ENCODE measurements at regions not wholly inside any gene's neighbourhood (a gene's known extent, or its start where the extent isn't known, plus 50 kb on each side); places are given as distances from the start of the nearest gene placed in this dataset.

DNA sequence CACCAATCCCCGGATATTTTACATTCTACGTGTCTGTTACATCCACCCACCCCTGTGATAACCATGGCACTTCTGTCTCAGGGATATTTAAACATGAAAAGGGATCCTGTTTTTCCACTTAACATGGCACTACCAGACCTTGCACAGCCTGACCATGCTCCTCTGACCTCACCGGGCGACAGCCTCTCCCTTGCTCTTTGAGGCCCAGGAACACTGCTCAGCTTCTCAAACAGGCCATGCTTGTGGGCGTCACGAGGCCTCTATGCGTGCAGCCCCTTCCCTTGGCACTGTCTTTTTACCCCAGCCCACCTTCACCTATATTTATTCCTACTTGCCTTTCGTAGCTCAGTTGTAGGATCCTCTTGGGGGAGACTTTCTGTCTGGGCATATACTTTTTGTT lies 385.6 kb downstream of the UQCRFS1 start:
- no peak for DNase-seq
- ATAC-seq (ENCODE audit: low read depth), result no peak
- Mint-ChIP-seq H3K4me1 (no peaks in the 10 kb centered on the region), H3K36me3 (ENCODE audit: low read depth) (no peaks in the 10 kb centered on the region), H3K4me3 (no peak overlapping the region), H3K27me3 (no peaks in the 10 kb centered on the region), H3K9me3 (peaks cover 4% of the 10 kb centered on the region), H3K27ac (no peak overlapping the region)
- CTCF ChIA-PET, result no interaction called here
- TF ChIP-seq, protein P1, sequence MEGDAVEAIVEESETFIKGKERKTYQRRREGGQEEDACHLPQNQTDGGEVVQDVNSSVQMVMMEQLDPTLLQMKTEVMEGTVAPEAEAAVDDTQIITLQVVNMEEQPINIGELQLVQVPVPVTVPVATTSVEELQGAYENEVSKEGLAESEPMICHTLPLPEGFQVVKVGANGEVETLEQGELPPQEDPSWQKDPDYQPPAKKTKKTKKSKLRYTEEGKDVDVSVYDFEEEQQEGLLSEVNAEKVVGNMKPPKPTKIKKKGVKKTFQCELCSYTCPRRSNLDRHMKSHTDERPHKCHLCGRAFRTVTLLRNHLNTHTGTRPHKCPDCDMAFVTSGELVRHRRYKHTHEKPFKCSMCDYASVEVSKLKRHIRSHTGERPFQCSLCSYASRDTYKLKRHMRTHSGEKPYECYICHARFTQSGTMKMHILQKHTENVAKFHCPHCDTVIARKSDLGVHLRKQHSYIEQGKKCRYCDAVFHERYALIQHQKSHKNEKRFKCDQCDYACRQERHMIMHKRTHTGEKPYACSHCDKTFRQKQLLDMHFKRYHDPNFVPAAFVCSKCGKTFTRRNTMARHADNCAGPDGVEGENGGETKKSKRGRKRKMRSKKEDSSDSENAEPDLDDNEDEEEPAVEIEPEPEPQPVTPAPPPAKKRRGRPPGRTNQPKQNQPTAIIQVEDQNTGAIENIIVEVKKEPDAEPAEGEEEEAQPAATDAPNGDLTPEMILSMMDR (IDR thresholded peaks at IDR 0.05), result no peak
- intact Hi-C loops (cut with micrococcal nuclease), result no loop called here
- POLR2A ChIA-PET, result no interaction called here

DNA sequence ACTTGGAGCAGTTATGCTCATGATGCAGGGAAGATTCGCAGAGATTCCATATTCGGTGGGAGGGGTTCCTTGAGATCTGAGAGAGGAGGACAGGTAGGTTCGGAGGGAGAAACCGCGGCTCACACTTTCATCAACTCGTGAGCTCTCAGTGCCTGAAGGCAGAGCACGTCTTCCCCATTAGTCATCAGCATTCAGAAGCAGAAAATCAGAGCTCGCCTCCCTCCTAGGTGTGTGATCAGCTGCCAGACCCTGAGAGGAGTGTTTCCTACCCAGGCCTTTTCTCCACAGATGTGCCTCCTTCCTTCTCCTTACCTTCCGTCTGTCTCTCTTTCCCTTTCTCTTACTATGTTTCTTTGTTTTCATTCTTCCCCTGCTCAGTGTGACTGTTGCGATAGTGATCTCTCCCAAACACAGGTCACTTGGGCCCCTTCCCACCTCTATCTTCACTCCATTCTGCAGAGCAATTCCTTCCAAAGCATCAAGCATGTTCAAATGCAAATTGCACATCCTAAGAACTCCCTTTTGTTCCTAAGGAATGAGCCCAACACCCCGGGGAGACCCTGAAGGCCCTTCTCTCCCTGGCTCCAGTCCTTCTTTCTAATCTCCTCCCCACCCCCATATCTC lies 389.5 kb downstream of the UQCRFS1 start:
- no peaks in the 10 kb centered on the region for H3K4me1 Mint-ChIP-seq
- intact Hi-C loops (cut with micrococcal nuclease), result no loop called here
- H3K27me3 Mint-ChIP-seq, result no peaks in the 10 kb centered on the region

DNA sequence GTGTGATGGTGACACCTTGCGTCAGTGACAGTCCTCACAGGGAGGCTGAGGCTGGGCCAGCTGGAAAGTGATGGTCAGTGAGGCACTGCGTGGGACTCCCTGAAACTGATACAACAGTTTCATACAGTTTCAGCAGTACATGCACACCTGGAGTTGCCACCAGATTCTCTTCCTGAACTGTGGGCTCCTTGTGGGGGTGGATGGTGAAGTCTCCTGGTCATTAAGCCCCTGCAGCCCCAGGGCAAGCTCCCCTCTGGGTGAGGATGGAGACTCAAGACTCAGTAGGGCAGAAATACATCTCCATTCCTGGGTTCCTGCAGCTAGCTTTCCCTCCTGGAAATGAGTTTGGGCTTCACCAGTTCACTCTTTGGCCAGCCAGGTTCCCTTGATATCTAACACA lies 392.7 kb downstream of the UQCRFS1 start:
- H3K27ac Mint-ChIP-seq, result no peak overlapping the region
- TF ChIP-seq, protein P1 (IDR thresholded peaks at IDR 0.05), result no peak
- H3K4me3 Mint-ChIP-seq, result no peak overlapping the region
- ATAC-seq (ENCODE audit: low read depth), result no peak
- no peaks in the 10 kb centered on the region for H3K4me1 Mint-ChIP-seq
- H3K36me3 Mint-ChIP-seq (ENCODE audit: low read depth), result no peaks in the 10 kb centered on the region
- no peaks in the 10 kb centered on the region for H3K9me3 Mint-ChIP-seq
- POLR2A ChIA-PET, result no interaction called here
- intact Hi-C loops (cut with micrococcal nuclease), result no loop called here
- H3K27me3 Mint-ChIP-seq, result no peaks in the 10 kb centered on the region
- CTCF ChIA-PET, result no interaction called here
- no peak for DNase-seq

More for the DNA sequence above, 389.5 kb downstream of the UQCRFS1 start:
- H3K36me3 Mint-ChIP-seq (ENCODE audit: low read depth), result no peaks in the 10 kb centered on the region
- no peak overlapping the region for H3K27ac Mint-ChIP-seq
- CTCF ChIA-PET, result no interaction called here
- TF ChIP-seq, protein P1 (IDR thresholded peaks at IDR 0.05), result no peak
- peaks cover 2% of the 10 kb centered on the region for H3K9me3 Mint-ChIP-seq
- POLR2A ChIA-PET, result no interaction called here
- H3K4me3 Mint-ChIP-seq, result no peak overlapping the region
- no peak for ATAC-seq (ENCODE audit: low read depth)
- no peak for DNase-seq

DNA sequence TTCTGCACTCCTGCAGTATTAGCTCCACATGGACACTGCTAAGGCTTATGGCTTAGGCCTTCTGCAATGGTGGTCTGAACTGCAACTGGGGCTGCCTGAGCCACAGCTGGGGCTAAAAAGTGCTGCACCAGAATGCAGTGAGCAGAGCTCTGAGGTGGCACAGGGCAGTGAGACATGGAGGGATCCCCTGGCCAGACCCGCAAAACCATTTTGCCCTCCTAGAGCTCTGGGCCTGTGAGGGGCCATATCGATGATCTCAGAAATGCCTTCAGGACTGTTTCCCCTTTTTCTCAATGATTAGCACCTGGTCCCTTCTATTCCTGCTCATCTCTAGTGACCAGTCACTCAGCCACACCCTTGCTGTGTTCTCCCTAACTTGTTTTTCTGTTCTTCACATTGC lies 397.7 kb downstream of the UQCRFS1 start:
- no peaks in the 10 kb centered on the region for H3K27me3 Mint-ChIP-seq
- H3K36me3 Mint-ChIP-seq (ENCODE audit: low read depth), result no peaks in the 10 kb centered on the region
- ChIA-PET POLR2A (no interaction called here), CTCF (no interaction called here)
- no peak for ATAC-seq (ENCODE audit: low read depth)
- no peaks in the 10 kb centered on the region for H3K4me1 Mint-ChIP-seq
- TF ChIP-seq, protein P1 (IDR thresholded peaks at IDR 0.05), result no peak
- H3K27ac Mint-ChIP-seq, result no peak overlapping the region
- no peak overlapping the region for H3K4me3 Mint-ChIP-seq
- intact Hi-C loops (cut with micrococcal nuclease), result no loop called here
- no peaks in the 10 kb centered on the region for H3K9me3 Mint-ChIP-seq
- DNase-seq, result no peak

DNA sequence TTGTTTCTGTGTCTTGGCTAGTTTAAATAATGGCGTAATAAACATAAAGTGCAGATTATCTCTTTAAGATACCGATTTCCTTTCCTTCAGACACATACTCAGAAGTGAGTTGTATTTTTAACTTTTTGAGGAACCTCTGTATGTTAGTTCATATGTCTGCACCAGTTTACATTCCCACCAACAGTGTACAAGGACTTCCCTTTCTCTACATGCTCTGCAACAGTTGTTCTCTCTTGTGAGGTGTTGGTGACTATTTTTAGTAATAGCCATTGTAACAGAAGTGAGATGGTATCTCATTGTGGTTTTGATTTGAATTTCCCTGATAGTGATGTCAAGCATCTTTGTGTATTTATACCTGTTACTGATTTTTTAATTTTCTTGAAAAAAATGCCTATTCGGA lies 418.6 kb downstream of the UQCRFS1 start:
- peaks cover 16% of the 10 kb centered on the region for H3K9me3 Mint-ChIP-seq
- intact Hi-C loops (cut with micrococcal nuclease), result no loop called here
- ATAC-seq (ENCODE audit: low read depth) (no peak), DNase-seq (no peak)
- no peaks in the 10 kb centered on the region for H3K36me3 Mint-ChIP-seq (ENCODE audit: low read depth)
- H3K27me3 Mint-ChIP-seq, result peaks cover 13% of the 10 kb centered on the region
- H3K27ac Mint-ChIP-seq, result no peak overlapping the region
- no peak overlapping the region for H3K4me3 Mint-ChIP-seq
- ChIA-PET POLR2A (no interaction called here), CTCF (no interaction called here)
- TF ChIP-seq, protein P1 (IDR thresholded peaks at IDR 0.05), result no peak
- H3K4me1 Mint-ChIP-seq, result peaks cover 3% of the 10 kb centered on the region
